HUES48 (cell line): ENCODE measurements at regions not wholly inside any gene's neighbourhood (a gene's known extent, or its start where the extent isn't known, plus 50 kb on each side); places are given as distances from the start of the nearest gene placed in this dataset.
"Not testable (repeated sequence)": the region's sequence is repeated elsewhere in the genome, so short reads cannot be mapped to it uniquely, and the experiment has no call there.

Experiments used
- H3K27ac ChIP-seq: one replicate; pipeline ENCODE4 v1.7.0; 2013; ENCODE audit warnings: low read depth, low read length, inconsistent platforms
- H3K27me3 ChIP-seq: 2 replicates; pipeline ENCODE4 v1.6.1; 2013; ENCODE audit warnings: mild to moderate bottlenecking, low read length; ENCODE audit not compliant: control insufficient read depth, insufficient read depth
- H3K36me3 ChIP-seq: 2 replicates; pipeline ENCODE4 v1.6.1; 2013; ENCODE audit warnings: low read length; ENCODE audit not compliant: control insufficient read depth, insufficient read depth
- H3K4me1 ChIP-seq: 2 replicates; pipeline ENCODE4 v1.6.1; 2013; ENCODE audit warnings: mild to moderate bottlenecking, low read length; ENCODE audit not compliant: control insufficient read depth, insufficient read depth
- H3K4me3 ChIP-seq: 2 replicates; pipeline ENCODE4 v1.5.1; 2013; ENCODE audit warnings: mild to moderate bottlenecking, low read depth, low read length
- H3K9ac ChIP-seq: 2 replicates; pipeline ENCODE4 v1.6.1; 2013; ENCODE audit warnings: mild to moderate bottlenecking, low read depth, low read length, moderate library complexity
- H3K9me3 ChIP-seq: 2 replicates; pipeline ENCODE4 v1.6.1; 2013; ENCODE audit warnings: low read length; ENCODE audit not compliant: control insufficient read depth, insufficient read depth

DNA sequence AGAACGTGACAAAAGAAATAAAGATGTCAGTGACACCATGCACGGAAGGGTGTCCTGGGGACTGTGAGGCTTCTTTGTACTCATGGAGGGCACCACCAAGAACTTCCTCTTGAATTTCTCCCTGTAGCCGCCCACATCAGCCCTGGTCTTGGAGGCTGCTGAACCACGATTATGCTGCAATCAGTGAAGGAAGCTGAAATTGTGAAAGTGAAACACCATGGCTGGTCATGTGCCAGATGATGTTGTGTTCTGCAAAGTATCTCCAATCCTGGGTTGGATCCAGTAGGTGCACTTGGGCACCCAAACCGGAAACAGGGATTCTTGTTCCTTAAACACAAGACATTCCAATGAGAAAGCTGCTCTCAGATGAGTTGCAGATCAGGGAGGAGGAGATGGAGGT, 104.4 kb upstream of the GOLGA6L6 start:
- Histone ChIP-seq H3K9me3 (peaks cover 87% of the 10 kb centered on the region), H3K4me3 (no peak overlapping the region), H3K27me3 (no peaks in the 10 kb centered on the region), H3K36me3 (no peaks in the 10 kb centered on the region), H3K27ac (no peak overlapping the region), H3K4me1 (no peaks in the 10 kb centered on the region), H3K9ac (no peak overlapping the region)

DNA sequence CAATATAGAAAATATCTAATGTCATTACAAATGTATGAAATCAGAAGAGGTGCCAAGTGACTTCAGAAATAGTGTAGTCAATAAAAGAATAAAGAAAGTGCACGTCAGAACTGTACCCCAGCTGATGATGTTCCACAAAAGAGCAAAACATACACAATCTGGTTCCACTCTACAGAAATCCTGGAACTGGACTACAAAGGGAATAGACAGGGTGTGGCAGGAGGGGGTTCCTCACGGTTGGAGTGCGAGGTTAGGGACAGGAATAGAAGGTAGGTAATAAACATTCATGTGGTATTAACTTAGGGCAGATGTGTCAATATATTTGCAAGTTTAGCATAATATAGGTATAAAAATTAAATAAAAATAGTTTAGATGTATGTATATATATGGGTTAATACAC, 103.3 kb upstream of the GOLGA6L6 start:
- no peak overlapping the region for H3K27ac ChIP-seq

DNA sequence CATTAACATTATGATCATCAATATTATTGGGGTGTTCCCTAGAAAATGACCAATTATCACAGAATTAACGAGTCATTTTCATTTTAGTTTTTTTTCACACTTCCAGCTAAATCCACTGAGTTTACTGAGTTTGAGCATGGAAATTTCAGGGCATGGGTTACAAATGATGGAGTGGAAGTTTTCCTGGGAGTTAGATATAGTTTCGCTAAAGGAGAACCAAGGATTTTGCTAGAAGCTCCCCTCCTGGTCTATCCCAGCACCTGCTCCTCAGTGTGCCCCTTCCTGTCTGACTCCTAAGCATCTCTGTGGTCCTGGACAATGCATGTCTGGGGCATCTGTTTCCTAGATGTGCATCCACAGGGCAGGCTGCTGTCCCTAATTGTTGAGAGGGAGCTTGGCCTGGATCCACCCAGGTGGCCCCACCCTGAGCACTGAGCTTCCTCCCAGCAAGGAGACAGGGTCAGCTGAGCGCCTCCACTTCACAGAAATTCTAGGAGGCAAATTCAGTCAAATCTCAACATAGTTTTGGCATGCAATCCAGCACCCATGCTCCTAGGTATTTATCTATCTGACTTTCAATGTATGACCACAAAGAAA, 102.3 kb upstream of the GOLGA6L6 start:
- Histone ChIP-seq H3K9ac (no peak overlapping the region), H3K27me3 (no peaks in the 10 kb centered on the region), H3K27ac (no peak overlapping the region), H3K36me3 (no peaks in the 10 kb centered on the region), H3K4me1 (no peaks in the 10 kb centered on the region), H3K4me3 (peak overlapping the region; percentile 1; the same call in 1 of the 2 replicates), H3K9me3 (peaks cover 68% of the 10 kb centered on the region)

More for the DNA sequence above, 103.3 kb upstream of the GOLGA6L6 start:
- peaks cover 77% of the 10 kb centered on the region for H3K9me3 ChIP-seq
- H3K27me3 ChIP-seq: no peaks in the 10 kb centered on the region
- no peaks in the 10 kb centered on the region for H3K36me3 ChIP-seq
- H3K9ac ChIP-seq: no peak overlapping the region
- no peaks in the 10 kb centered on the region for H3K4me1 ChIP-seq
- H3K4me3 ChIP-seq: no peak overlapping the region

DNA sequence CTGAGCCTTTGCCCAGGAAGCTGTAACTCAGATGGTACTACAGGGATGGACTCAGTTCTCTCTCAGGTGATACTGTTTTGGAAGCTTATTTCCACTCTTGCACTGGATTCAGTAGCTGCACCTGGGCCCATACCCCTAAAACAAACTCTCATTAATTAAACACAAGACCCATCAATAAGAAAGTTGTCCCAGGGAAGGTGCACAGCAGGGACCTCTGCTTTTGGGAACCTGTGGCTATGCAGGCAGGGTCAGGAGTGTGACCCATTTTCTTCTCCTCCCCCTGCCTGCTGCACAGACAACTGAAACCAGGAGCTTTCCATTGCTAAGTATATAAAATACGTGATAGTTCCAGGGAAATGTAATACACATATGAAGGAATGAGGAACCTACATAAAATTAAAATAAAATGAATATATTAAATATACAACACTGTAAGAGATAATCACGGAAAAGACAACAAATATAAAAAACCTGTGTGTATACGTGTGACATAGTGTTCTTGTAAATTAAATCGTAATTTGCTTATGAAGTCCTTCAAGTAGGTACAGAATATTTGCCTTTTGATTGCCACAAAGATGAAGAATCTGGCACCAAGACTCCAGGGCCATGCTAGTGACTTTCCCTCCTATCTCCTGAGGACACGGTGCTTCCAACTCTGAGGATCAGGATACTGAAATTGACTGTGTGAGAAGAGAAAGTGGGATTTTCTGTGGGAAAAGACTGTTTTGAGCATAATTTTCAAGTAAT, 101.6 kb upstream of the GOLGA6L6 start:
- no peak overlapping the region for H3K27ac ChIP-seq
- no peaks in the 10 kb centered on the region for H3K27me3 ChIP-seq
- no peaks in the 10 kb centered on the region for H3K4me1 ChIP-seq
- no peak overlapping the region for H3K9ac ChIP-seq
- peaks cover 61% of the 10 kb centered on the region for H3K9me3 ChIP-seq
- H3K4me3 ChIP-seq: 0 out of 2 replicates have a peak overlapping the region, but pooled peaks have one; percentile 1
- H3K36me3 ChIP-seq: no peaks in the 10 kb centered on the region

DNA sequence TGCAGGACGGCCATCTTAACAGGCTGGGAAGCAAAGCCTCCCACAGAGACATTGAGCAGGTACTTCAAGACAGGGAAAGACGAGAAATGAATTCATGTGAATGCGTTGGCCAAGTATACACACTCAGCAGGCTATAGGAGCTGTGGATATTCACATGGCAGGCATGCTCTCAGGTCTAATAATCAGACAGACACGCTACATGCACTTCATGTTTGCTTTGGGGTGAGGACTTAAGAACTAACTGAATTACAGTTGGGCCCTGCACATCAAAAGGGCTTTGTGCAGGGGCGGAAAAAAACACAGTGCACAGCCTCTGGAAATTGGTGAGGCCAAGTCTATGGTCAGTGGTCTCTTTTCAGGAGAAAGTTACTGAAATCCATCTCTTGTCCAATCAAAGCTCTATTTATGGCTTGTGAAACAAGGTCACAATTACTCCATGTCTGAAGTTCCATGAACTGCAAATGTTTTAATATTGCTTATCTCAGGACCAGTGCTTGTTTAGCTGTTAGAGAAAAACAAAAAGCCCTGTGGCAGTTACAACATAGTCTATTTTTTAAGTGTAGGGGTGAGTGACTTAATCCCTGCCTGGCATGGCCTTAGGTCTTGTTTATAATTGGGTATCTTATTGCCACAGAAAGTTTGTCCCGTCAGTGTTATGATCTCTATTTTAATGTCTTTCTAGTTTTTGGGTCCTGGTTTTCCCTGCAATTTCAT, 100.6 kb upstream of the GOLGA6L6 start:
- Histone ChIP-seq H3K27ac (no peak overlapping the region), H3K4me1 (no peaks in the 10 kb centered on the region), H3K4me3 (no peak overlapping the region), H3K36me3 (no peaks in the 10 kb centered on the region), H3K27me3 (no peaks in the 10 kb centered on the region), H3K9me3 (peaks cover 52% of the 10 kb centered on the region), H3K9ac (no peak overlapping the region)

DNA sequence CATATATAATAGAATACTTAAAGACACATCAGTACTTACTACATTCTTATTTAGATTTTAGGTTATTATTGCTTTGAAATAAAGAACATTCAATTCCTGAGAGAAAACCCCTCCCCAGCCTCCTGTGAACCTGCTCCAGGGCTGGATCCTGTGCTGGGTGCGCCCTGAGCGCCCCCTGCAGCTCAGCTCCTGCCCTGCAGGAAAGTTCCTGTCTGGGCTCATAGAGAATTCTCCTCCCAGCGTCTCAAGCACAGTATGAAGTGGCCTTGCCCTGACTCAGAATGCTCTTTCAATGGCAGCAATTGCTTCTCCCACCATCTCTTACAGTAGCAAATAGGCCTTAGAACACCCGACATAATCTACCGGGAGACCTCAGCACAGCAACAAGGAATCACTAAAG, 98.8 kb upstream of the GOLGA6L6 start:
- H3K9me3 ChIP-seq: peaks cover 36% of the 10 kb centered on the region
- not testable (repeated sequence) for H3K36me3 ChIP-seq, H3K4me1 ChIP-seq

DNA sequence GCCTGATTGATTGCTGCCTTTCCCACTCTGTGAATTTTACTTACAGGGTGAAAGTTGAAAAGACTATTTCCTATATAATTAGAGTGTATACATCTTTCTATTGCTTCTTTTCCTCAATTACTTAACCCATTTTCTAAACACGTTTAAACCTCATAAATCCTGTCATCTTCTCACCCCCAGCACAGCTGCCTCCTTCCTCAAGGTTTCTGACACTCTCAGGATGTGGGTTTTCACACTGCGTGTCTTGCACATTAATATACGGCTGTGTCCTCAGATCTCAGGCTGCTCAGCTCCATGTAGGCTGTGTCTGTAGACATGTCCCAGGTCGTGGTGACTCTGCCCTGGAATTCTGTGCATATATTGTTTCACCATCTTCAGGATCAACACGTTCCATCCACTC, 97.6 kb upstream of the GOLGA6L6 start:
- not testable (repeated sequence) for H3K4me1 ChIP-seq, H3K4me3 ChIP-seq, H3K27me3 ChIP-seq, H3K36me3 ChIP-seq, H3K27ac ChIP-seq, H3K9ac ChIP-seq
- H3K9me3 ChIP-seq: peaks cover 24% of the 10 kb centered on the region

More for the DNA sequence above, 98.8 kb upstream of the GOLGA6L6 start:
- H3K27ac ChIP-seq, H3K9ac ChIP-seq, H3K4me3 ChIP-seq, H3K27me3 ChIP-seq: not testable (repeated sequence)

DNA sequence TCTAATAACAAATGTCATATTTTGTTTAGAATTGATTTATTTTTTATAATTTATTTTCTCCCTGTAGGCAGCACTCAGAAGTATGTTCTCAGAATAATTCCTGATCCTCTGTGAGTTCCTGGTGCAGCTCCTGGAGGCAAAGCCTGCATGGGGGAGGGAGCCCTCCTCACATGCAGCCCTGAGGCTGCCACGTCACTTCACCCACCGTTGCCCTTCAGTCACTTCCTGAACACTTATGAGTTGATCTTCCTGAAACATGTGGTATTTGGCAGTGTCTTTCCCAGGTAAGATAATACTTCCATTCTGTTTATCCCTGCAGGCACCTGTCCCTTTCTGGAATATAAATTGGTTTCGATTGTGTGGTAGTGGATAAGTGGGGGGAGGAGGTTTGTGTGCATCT, 95.9 kb upstream of the GOLGA6L6 start:
- H3K4me3 ChIP-seq, H3K4me1 ChIP-seq, H3K9ac ChIP-seq, H3K36me3 ChIP-seq, H3K9me3 ChIP-seq, H3K27ac ChIP-seq, H3K27me3 ChIP-seq: not testable (repeated sequence)

DNA sequence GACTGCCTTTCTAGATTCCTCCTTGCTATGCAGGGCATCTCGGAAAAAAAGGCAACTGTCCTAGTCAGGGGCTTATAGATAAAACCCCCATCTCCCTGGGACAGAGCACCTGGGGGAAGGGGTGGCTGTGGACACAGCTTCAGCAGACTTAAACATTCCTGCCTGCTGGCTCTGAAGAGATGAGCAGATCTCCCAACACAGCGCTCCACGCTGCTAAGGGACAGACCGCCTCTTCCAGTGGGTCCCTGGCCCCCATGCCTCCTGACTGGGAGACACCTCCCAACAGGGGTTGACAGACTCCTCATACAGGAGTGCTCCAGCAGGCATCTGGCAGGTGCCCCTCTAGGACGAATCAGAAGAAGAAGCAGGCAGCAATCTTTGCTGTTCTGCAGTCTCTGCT, 87.9 kb upstream of the GOLGA6L6 start:
- H3K9ac ChIP-seq, H3K27ac ChIP-seq, H3K9me3 ChIP-seq, H3K4me1 ChIP-seq, H3K36me3 ChIP-seq, H3K27me3 ChIP-seq, H3K4me3 ChIP-seq: not testable (repeated sequence)

DNA sequence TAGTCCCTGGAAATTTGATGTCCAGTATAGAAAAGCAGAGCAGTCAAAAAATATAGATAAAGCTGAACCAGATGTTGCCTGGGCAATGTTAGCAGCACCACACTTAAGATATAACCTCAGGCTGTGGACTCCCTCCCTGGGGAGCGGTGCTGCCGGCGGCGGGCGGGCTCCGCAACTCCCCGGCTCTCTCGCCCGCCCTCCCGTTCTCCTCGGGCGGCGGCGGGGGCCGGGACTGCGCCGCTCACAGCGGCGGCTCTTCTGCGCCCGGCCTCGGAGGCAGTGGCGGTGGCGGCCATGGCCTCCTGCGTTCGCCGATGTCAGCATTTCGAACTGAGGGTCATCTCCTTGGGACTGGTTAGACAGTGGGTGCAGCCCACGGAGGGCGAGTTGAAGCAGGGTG, 86.9 kb upstream of the GOLGA6L6 start:
- H3K27me3 ChIP-seq, H3K9ac ChIP-seq, H3K36me3 ChIP-seq, H3K27ac ChIP-seq, H3K4me3 ChIP-seq, H3K9me3 ChIP-seq, H3K4me1 ChIP-seq: not testable (repeated sequence)

DNA sequence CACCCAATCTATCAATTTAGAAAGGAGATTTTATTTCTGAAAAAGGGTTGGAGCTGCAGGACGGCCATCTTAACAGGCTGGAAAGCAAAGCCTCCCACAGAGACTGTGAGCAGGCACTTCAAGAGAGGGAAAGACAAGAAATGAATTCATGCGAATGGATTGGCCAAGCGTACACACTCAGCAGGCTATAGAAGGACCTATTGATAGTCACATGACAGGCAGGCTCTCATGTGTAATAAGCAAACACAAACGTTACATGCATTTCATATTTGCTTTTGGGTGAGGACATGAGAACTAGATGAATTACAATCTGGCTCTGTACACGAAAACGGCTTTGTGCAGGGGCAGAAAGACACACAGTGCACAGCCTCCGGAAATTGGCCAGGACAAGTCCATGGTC, 83.9 kb upstream of the GOLGA6L6 start:
- H3K4me3 ChIP-seq, H3K9me3 ChIP-seq, H3K27ac ChIP-seq, H3K27me3 ChIP-seq, H3K36me3 ChIP-seq, H3K4me1 ChIP-seq, H3K9ac ChIP-seq: not testable (repeated sequence)
